ENCODE measurements at regions not wholly inside any gene's neighbourhood (a gene's known extent, or its start where the extent isn't known, plus 50 kb on each side); places are given as distances from the start of the nearest gene placed in this dataset.
"Not testable (repeated sequence)": the region's sequence is repeated elsewhere in the genome, so short reads cannot be mapped to it uniquely, and the experiment has no call there.

DNA sequence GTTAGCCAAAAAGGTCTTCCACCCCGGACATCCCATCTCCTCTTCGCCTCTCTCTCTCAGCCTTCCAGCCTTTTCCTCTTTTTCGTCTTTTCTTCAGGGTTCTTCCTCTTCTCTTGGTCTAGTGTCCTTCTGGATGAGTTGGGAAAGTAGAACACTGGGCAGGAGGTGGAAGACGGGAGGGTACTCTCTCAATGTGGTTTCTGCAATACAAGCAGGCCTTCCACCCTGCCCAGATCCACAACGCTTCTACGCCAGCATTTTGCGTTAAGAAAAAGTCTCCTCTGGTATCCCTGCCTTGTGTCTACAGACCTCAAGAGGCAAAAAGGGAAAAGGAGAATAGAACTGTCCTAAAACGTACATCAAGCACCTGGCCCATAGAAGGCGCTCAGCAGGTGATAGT, 587.8 kb downstream of the BNC2 start:
- no peak for DNase-seq

GRCh38 chr9:16286160-16286559, 584.3 kb downstream of the BNC2 start:
- no peak for DNase-seq

GRCh38 chr9:16289639-16290038, 580.8 kb downstream of the BNC2 start:
- no peak for DNase-seq

- no peak for DNase-seq
Measured at GRCh38 chr9:16290169-16290568, 580.3 kb downstream of the BNC2 start.

- no peak for DNase-seq
Measured at GRCh38 chr9:16291921-16292320, 578.5 kb downstream of the BNC2 start.

- DNase-seq = no peak
Measured at GRCh38 chr9:16293610-16294009, 576.9 kb downstream of the BNC2 start.

DNA sequence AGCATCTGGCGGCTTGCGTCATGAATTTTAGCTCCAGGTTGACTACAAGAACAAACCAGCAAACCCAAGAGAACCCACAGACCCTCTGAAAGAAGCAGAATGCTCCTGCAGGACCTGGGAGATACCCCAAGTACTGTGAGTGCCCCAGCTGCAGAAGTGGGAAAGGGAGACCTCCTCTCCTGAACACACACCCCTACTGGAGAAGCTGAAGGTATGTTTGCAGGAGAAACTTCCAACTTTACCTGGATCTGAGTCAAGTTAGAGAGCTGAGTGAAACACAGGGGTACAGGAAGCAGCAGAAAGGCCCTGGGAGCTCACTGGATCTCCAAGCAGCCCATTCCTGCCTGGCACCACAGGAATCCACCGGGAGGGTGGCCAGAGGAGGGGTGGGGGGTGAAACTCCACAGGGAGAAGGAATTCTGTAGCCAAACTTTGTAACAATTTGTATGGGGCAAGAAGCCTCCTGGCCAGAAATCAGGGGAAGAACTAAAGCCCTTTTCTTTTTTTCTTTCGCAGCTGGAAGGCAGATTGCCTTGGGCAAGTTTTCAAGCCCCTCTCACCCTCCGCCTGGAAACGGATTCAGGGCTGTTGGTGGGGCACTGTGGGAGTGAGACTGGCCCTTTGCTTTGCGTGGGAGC, 576.2 kb downstream of the BNC2 start:
- DNase-seq = no peak

DNA sequence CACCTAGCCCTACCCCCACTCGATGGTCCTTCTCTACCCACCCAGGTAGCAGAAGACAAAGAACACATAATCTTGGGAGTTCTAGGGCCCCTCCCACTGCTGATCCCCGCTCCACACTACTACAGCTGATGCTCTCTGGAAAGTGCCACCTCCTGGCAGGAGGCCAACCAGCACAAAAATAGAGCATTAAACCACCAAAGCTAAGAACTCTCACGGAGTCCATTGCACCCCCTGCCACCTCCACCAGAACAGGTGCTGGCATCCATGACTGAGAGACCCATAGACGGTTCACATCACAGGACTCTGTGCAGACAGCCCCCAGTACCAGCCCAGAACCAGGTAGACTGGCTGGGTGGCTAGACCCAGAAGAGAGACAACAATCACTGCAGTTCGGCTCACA, 575.5 kb downstream of the BNC2 start:
- DNase-seq = not testable (repeated sequence)

GRCh38 chr9:16299368-16299767, 571.1 kb downstream of the BNC2 start:
- DNase-seq = not testable (repeated sequence)

DNA sequence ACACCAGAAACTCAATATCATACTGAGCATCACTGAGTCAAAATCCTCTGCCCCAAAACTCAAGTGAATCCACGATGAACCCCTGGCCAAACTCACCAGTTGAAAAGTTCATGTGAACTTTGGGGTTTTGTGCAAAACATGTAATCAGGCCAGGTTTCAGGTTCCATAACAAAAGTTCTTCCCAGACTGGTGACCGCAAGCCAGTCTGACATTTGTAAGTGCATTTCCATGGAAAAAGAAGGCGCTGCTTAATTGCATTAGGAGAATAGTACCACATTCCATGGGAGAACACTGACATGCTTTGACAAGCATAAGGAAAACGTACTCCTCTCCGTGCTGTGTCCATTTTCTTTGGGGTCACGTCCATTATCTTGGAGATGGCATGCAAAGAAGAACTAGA, 567.0 kb downstream of the BNC2 start:
- DNase-seq = no peak

- no peak for DNase-seq
Measured at GRCh38 chr9:16304301-16304700, 566.2 kb downstream of the BNC2 start.

- no peak for DNase-seq
Measured at GRCh38 chr9:16306586-16306985, 563.9 kb downstream of the BNC2 start.

- DNase-seq = no peak
Measured at GRCh38 chr9:16307626-16308195, 562.8 kb downstream of the BNC2 start.

DNA sequence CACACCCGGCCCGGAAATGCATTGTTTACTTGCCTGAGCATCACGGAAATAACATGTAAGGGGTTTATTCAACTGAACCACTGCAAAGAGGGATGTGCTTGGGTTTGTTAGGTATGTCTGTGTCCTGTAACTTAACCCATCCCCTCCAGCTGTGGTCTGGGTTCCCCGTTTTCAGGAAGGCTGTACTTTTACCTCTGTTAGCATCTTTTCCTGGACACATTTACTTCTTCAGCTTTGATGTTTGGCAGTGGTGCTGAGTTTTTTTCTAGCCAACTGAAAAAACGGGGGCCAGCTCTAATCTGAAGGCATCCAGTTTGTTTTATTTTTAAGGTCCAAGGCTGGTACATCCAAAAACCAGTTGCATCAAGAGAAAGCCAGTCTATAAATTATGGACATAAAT, 561.8 kb downstream of the BNC2 start:
- no peak for DNase-seq

- no peak for DNase-seq
Measured at GRCh38 chr9:16309082-16309468, 561.4 kb downstream of the BNC2 start.

- DNase-seq = no peak
Measured at GRCh38 chr9:16309469-16310271, 560.8 kb downstream of the BNC2 start.

- DNase-seq = no peak
Measured at GRCh38 chr9:16310278-16311110, 560.0 kb downstream of the BNC2 start.

DNA sequence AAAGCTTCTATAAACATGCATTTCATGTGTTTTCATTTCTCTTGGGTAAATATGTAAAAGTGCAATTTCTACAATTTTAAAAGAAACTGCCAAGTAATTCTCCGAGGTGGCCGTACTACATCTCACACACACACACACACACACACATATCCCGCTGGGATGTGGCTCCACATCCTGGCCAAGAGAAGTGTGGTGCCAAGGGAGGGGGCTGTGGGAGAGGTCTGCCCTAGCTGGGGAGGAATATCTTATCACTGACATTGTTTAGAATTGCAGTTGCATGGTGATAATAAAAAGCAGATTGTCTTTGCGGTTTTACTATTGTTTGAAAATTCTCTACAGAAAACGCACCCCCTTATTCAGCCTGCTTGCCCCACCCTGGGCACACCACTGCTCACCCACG, 558.4 kb downstream of the BNC2 start:
- DNase-seq = no peak

- no peak for DNase-seq
Measured at GRCh38 chr9:16312962-16313546, 557.4 kb downstream of the BNC2 start.

GRCh38 chr9:16314476-16314875, 556.0 kb downstream of the BNC2 start:
- no peak for DNase-seq

DNA sequence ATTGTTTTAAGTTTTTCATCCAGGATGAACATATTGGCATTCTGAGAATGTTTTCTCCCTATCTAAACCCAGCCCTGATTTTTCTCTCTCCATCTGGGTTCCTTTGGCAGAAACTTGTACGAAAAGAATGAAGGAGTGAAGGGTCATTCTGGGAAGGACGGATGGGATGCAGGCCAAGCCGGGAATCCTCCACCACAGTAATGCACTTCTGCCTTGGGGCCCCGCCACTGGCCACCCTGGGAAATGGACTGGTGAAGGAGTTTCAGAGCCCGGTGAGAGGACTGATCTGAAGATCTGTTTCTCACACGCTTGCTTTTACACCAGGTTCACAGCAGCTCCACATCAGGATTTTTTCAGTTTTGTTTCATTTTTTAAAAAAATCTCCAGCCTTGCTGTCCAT, 554.8 kb downstream of the BNC2 start:
- DNase-seq = no peak

DNA sequence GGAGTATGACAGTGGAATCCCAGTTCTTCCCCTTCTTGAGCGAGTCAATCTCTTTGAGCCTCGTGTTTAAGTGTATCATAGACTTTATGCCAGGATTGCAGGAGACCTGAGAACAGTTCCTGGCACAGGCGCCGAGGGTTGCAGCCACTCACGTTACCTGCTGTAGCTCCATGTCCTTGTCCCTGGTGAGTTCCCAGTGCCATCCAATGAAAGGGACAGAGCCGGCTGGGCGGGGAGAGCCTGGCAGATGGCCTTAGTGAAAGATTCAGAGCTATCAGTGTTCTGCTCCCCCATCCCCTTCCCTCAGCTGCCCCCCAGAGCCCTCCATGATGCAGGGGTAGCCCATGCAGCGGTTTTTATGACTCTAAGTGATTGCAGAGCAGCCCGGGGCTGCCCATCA, 554.0 kb downstream of the BNC2 start:
- DNase-seq = no peak

Data from DMS153 (cell line).